ENCODE measurements at regions not wholly inside any gene's neighbourhood (a gene's known extent, or its start where the extent isn't known, plus 50 kb on each side); places are given as distances from the start of the nearest gene placed in this dataset.

DNA sequence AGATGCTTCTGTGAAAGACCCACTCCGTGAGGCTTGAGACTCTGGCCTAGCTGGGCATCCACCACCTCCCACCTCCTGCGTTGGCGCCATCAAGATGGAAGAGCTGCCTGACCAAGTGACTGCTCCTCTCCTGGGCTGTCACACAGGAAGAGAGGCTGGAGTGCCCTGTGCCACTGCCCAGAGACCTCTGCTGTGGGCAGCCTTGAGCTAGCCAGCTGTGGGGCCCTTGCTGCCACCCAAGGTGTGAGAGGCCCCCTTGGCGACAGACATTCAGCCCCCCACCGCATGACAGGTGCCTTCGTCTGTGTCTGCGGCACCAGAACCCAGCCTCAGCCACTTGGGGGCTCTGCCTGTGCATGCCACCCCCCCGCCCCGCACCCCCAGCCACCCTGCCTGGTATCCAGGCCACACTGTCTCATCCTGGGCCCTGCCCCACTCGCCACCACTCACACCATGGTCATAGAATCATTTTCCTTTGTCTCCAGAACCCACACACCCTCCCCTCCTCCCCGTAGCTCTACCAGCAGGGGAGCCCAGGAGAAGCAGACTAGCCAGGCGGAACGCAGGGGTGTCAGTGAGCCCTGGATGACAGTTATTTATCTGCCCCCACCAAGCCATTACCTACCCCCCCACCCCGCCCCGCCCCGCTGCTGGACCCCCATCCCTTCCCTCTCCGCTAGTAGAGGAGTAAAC, 120.9 kb upstream of the LHX1 start:
- no peak for DNase-seq (ENCODE audit: low read depth in 1 of 2, low spot score in 1 of 2)

DNA sequence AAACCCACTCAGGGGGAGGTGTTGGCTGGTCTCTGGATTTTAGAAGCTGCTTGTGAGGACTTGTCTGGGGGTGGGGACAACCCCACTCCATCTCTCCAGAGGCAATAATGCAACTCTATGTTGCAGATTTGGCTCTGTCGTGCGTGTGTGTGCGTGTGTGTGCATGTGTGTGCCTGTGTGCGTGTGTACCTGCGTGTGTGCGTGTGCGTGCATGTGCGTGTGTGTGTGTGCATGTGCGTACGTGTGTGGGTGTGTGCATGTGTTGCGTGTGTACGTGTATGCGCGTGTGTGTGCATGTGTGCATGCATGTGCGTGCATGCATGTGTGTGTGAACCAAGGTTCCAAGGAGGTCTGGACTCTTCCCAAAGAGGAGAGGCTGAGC, 120.4 kb upstream of the LHX1 start:
- DNase-seq (ENCODE audit: low read depth in 1 of 2, low spot score in 1 of 2): no peak

DNA sequence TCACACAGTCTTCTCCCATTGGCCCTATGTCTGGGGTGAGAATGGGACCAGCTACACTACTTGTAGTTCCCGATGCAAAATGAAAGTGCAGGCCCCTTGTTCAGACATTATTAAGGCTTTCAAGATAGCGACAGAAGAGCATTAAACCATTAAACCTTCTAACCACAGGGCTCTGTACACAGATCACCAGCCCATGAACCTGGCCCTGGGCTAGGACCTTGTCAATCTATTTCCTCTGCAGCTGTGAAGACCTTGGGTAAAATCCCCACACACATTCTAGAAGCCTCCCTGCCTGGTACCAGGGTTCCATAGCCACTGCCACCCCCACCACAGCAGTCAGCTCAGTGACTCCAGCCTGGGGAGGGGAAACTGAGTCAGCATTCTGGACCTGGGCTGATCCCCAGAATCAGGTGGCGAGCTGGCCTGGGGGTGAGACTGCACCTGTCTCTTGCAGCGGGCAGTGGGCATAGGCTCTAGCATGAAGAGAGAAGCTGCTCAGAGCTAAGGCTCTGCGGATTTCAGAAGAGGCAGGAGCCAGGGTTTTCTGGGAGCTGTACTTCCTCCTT, 119.7 kb upstream of the LHX1 start:
- no peak for DNase-seq (ENCODE audit: low read depth in 1 of 2, low spot score in 1 of 2)

DNA sequence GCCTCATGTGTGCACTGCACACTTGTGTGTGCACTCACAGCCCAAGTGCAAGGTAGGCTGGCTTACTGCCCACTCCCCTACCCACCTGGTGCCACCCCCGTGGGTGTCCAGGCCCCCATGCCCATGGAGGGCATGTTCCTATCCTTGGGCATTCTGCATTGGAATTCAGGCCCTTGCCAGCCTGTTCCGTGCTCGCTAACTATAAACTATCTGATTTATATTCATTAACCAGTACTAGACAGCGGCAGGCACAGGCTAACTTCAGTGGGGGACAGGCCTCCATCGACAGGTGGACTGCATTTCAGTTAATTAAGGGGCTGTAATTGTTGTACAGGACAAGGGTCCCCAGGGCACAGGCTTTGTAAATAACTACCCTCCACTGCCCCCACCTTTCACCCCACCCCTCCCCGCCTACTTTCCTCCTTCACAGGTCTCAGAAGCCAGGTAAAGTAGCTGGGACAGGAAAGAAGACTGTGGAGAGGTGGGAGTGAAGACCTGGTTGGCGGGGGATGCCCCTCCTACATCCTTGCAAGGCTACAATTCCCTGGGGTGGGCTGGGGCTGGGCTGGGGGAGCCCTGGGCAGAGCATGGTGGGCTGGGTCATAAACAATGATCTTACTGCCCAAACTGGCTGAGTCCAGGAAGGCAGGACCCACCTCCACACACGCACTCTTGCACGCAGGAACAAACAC, 119.0 kb upstream of the LHX1 start:
- no peak for DNase-seq (ENCODE audit: low read depth in 1 of 2, low spot score in 1 of 2)

DNA sequence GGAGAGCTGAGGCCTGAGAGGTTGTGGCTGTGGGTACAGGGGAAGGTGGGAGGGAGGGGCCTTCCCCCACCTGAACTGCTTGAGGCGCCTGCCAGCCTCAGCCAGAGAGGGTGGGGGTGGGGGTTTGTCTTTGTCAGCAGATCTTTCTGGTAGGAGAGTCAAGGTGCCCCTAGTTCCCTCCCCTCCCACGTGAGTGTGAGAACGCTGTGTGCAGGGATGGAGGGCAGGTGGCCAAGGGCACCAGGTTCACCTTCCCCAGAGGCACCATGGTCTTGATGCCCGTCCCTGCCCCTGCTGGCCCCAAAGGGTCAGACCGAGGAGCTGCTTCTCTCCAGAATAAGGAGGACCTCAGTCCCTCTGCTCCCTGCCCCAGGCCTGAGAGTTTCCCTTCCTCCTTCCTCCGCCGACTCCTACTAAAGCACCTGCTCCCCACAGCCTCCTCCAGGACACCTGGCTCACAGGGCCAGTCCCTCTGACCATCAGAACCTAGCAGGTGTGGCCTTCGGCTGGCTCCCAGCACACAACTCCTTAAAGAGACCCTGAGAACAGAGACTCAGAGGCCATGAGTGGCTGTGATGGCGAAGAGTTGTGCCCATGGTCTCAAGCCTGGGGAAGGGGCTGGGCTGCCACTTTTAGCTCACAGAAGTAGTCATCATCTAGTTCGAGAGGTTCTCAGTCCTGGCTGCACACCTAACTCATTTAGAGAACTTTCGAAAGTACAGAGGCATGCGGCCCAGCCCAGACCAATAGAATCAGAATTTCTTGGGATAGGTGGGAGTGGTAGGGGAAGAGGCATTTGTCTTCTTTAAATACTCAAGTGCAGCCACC, 113.2 kb upstream of the LHX1 start:
- DNase-seq (ENCODE audit: low read depth in 1 of 2, low spot score in 1 of 2): no peak

DNA sequence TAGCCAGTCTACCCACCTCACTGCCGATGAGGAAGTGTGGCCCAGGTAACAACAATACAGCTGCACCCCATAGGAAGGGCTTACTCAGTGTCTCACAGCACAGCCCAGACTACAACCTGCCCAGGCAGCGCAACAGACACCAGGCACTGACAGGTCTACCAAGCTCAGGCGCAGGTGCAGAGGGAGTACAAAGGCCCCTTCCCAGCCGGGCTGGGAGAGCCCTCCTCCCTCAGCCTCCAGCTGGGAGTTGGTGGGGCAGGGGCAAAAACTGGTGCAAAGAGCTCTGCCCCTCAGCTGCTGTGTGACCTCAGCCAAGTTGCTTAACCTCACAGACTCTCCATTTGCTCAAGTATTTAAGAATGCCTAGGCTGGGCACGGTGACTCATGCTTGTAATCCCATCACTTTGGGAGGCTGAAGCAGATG, 112.6 kb upstream of the LHX1 start:
- DNase-seq (ENCODE audit: low read depth in 1 of 2, low spot score in 1 of 2): no peak

DNA sequence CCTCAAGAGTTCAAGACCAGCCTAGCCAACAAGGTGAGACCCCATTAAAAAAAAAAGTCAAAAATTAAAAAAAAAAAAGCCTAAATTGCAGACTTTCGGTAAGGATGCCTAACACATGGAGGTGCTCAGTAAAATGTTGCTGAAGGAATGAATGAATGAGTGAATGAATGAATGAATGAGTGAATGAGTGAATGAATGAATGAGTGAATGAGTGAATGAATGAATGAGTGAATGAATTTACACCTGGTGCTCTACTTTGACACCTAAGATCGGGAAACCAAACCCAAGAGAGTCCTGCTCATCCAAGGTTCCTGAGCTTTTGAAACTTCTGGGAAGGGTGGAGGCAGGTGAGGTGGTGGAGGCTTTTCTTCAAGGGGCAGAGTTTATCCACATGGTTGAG, 112.2 kb upstream of the LHX1 start:
- DNase-seq (ENCODE audit: low read depth in 1 of 2, low spot score in 1 of 2): no peak

DNA sequence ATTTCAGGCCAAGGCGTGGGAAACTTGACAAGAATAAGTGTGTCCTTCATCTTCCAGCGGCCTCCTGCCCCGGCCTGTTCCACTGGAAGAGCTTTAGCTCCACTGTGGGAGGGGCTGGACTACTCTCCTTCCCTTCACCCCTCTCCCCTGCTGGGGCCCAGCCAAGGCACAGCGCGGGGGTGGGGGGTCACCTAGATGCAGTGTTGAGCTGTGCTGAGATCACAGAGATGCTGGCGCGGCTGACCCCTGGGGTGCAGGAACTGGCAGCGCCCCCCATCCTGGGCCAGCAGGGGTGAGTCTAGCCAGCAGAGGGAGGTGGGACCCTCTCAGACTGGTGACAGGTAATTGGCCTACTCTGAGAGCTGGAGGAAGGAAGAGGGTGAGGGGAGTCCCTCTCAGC, 111.8 kb upstream of the LHX1 start:
- DNase-seq (ENCODE audit: low read depth in 1 of 2, low spot score in 1 of 2): no peak

DNA sequence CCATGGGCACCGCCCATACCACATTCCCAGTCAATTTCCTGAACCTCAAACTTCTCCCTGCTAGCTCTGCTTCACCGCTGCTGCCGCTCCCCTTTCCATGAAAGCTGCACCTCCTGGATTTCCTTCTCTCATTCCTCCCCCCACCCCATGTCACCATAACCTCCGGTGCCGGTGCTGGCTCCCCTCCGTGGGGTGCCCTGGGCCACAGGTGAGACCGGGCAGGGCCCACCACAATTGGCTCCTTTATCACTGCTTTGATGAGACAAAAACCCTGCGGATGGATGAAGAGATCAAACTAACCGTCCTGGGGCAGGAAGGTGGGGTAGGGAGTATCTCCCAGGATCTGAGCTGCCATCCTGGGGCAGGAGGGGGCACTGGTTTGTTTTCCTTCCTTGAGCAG, 111.3 kb upstream of the LHX1 start:
- no peak for DNase-seq (ENCODE audit: low read depth in 1 of 2, low spot score in 1 of 2)

DNA sequence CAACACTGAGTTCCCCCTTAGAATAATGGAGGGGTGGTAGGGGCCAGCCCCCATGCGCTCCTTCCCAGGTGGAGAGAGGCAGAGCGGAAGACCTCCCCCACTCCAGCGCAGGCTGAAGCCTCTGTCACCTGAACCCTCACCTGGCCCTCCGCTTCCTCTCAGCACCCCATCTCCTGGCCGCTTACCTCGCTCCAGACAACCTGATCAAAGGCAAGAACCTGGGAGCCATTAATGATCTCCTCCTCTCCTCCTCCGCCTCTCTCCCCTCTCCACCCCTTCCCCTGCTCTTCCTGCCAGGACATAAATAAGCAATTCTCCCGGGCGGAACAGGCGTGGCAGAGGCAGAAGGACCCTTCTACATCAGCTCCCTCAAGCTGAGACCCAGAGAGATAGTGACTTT, 110.2 kb upstream of the LHX1 start:
- DNase-seq (ENCODE audit: low read depth in 1 of 2, low spot score in 1 of 2): no peak

DNA sequence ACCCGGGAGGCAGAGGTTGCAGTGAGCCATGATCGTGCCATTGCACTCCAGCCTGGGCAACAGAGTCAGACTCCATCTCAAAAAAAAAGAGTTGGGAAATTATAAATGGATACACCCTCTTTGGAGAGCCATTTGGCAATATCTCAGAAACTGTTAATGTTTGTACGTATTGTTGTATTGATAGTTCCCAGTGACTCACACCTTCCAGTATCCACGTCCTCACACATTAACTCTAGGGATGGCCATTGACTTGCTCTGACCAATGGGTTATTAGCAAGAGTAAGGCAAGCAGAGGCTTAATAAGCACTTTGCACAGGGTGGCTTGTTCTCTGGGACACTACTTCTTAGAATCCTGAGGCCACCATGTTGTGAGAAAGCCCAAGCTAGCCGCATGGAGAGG, 107.6 kb upstream of the LHX1 start:
- no peak for DNase-seq (ENCODE audit: low read depth in 1 of 2, low spot score in 1 of 2)

DNA sequence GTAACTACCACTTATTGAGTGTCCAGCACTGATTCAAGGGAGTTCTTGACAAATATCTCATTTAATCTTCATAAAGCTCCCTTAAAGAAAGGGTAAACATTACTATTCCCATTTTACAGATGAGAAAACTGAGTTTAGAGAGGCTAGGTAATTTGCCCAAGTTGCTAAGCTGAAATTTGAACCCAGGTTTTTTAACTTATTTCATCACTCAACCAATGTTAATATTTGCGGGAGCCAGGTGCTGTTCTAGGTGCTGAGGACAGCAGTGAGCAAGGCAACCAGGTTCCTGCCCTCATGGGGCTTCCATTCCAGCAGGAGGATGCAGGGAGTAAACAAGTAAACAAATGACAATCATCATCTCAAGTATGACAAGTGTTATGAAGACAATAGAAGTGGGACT, 104.0 kb upstream of the LHX1 start:
- no peak for DNase-seq (ENCODE audit: low read depth in 1 of 2, low spot score in 1 of 2)

DNA sequence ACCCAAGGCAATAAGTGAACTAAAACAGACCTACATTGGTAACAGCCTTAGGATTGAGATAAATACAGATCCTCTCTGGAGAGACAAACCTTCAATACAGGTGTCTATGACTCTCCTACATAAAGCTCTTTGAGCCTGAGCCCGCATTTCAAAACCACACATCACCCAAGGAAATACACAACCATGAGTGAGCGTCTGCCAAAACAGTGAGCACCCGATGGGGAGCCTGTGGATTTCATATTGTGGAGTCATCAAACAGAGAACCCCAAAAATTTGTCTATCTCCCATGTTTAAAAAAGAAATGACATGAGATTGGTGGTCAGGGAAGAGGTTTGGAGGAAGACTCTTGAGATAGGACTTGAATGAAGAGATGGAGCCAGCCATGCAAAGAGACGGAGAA, 102.2 kb upstream of the LHX1 start:
- no peak for DNase-seq (ENCODE audit: low read depth in 1 of 2, low spot score in 1 of 2)

DNA sequence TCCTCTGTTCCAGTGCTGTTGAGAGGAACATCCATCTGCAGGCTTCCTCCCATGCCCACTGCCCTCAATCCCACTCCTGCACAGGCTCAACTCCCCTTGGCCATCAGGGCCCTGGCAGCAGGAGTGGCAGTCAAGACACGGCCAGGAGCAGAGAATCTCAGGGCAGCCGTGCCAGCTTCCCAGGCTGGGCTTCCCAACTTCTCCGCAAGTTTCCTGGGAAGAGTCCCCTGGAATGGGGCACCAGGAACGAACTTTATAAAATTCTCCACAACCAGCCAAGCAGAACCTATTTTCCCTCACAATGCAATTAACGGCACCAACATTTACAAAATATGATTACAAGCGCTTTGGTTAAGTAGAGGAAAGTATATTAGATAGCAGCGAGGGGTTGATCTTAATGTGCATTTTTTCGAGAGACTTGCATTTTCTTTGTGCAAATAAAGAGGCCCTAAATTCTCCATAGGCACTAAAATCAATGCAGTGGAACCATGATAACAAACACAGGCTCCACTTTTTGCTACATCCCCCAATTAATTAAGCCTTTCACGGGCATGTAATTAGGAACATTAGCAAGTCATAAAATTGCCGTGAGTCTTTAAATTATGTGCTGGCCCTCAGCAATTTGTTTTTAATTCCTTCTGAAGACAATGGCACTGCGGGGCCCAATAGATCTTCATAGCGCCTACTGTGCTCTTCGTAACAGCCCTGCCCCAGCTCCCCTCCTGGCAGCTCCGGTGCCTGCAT, 99.9 kb upstream of the LHX1 start:
- DNase-seq (ENCODE audit: low read depth in 1 of 2, low spot score in 1 of 2): no peak

DNA sequence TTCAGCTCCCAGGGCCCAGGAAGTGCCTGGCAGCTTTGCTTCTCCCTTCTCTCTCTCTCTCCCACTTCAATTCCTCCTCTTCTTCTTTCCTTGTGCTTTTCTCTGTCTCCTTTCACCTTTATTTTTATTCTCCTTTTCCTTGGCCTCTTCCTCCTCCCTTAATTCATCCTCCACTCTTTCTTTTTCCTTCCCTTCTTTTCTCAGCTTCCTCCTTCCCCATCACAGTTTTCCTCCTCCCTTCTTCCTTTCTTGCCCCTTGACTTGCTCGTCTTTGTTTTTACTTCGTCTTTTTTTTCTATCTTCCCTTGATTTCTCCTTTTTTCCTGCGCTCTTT, 99.4 kb upstream of the LHX1 start:
- DNase-seq (ENCODE audit: low read depth in 1 of 2, low spot score in 1 of 2): no peak

DNA sequence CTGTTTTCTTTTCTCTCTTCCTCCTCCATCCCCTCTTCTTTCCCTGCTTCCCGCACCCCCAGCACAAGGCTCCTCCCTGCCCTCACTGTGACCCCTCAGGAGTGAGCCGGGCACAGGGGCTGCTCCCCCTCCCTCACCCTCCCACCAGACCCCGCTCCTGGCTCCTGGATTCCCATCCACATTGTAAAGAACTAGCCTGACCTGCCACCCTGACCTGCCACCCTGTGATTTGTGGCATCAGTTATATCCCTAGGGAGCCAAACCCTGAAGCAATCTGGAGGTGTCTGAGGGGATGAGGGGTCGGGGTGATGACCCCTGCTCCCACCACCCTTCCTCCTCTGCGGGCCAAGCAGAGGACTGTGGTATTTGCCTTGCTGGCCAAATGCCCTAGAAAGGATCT, 98.0 kb upstream of the LHX1 start:
- no peak for DNase-seq (ENCODE audit: low read depth in 1 of 2, low spot score in 1 of 2)

DNA sequence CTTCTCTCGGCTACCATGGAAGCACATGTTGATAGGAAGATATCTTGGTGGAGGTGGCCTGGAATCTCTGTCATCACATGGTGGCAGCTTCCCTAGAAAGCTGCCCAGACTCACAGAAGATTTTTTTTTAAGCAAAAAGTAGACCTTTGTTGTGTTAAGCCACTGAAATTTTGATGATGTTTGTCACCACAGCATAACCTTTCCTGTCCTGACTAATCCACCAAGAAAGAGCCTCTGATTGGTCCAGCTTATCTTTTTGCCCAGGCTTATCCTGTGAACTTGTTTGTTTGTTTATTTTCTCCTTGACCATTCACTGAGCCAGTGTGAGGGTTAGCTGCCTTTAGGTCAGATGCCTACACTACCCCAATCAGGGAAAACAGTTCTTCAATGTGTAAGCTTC, 96.5 kb upstream of the LHX1 start:
- no peak for DNase-seq (ENCODE audit: low read depth in 1 of 2, low spot score in 1 of 2)

DNA sequence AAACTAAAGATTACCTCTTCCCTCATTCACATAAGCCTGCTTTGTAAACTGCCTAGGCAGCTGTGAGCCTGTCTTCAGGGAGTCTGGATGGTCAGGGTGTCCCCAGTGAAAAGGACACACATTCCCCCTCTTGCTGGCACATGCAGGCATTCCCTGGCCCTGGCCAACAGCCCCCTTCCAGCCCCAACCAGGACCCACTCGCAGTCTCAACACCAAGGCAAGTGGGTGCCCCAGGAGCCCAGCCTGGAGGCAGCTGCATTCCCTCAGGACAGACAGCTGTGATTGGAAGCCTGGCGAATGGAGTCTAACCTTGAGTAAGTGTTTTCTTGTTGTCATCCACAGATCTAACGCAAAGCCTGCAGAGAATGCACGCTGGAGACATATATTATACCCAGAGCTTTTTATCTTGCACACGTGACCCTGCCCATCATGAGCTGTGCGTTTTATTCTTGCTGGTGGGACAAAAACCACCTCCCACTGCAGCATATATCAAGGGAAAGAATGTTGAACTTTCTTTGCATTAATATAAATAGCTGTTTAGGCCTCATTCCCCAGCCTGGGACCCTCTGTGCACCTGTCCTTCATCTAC, 95.0 kb upstream of the LHX1 start:
- DNase-seq (ENCODE audit: low read depth in 1 of 2, low spot score in 1 of 2): no peak

DNA sequence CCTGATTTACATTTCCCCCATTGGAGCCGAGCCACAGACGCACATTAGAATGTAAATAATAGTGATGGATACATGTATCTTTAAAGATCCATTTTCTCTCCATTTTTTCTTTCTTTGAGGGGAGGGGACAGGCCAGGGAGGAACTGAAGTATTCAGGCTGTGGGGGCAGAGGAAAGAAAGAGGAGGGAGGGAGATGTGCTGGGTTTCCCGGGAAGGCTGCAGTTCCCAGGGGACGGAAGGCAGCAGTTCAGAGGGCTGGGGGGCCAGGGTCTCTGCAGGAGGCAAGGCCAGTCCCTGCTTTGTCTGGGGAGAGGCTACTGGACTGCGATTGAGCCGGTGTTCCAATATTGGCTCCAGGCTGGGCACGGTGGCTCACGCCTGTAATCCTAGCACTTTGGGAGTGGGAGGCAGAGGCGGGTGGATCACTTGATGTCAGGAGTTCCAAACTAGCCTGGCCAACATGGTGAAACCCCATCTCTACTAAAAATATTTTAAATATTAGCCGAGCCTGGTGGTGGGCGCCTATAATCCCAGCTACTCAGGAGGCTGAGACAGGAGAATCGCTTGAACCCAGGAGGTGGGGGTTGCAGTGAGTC, 94.2 kb upstream of the LHX1 start:
- no peak for DNase-seq (ENCODE audit: low read depth in 1 of 2, low spot score in 1 of 2)

DNA sequence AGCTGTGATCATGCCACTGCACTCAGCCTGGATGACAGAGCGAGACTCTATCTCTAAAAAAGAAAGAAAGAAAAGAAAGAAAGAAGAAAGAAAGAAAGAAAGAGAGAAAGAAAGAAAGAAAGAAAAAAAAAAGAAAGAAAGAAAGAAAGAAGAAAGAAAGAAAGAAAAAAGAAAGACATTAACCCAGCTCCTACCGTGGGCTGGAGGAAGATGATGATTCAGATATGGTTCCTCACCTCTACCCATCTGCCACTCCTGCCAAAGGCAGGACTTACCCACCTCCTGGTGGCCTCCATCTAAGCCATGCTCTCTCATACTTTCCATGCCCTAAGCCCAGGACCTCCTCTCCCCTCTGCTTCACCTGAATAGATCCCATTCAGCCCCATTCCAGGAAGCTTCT, 93.3 kb upstream of the LHX1 start:
- no peak for DNase-seq (ENCODE audit: low read depth in 1 of 2, low spot score in 1 of 2)

DNA sequence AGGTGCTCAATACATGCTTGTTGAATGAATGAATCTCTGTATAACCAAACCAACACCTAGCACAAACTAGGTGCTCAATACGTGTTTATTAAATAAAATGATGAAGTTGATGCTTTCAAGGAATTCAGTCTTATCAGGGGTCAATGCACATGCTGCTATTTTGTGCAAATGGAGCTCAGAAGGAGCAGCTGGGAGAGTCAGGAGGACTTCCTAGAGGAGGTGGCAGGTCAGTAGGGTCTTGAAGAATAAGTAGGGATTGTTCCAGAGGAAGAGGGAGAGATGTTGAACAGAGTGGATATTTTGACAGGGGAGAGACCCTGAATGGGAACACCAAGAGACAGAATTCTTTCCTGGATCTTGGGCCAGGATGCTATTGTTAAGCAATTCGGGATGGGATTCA, 92.7 kb upstream of the LHX1 start:
- DNase-seq (ENCODE audit: low read depth in 1 of 2, low spot score in 1 of 2): no peak
